KOPT-K1 (cell line): ENCODE measurements at regions not wholly inside any gene's neighbourhood (a gene's known extent, or its start where the extent isn't known, plus 50 kb on each side); places are given as distances from the start of the nearest gene placed in this dataset.

Source experiments
- H3K27ac ChIP-seq: fragments of 200-600 bp; sonication (generic); 2 replicates; pipeline ENCODE4 v1.5.1; 2016; ENCODE audit warnings: antibody characterized with exemption, mild to moderate bottlenecking, low read depth, low read length; ENCODE audit not compliant: poor library complexity, severe bottlenecking
- H3K36me3 ChIP-seq: fragments of 200-600 bp; sonication (generic); 2 replicates; pipeline ENCODE4 v1.5.1; 2017; ENCODE audit warnings: antibody characterized with exemption, mild to moderate bottlenecking, low read length, moderate library complexity; ENCODE audit not compliant: insufficient read depth
- H3K9me3 ChIP-seq: fragments of 200-600 bp; sonication (generic); 2 replicates; pipeline ENCODE4 v1.5.1; 2017; ENCODE audit warnings: antibody characterized with exemption, low read length, mild to moderate bottlenecking; ENCODE audit not compliant: insufficient read depth, poor library complexity, severe bottlenecking

DNA sequence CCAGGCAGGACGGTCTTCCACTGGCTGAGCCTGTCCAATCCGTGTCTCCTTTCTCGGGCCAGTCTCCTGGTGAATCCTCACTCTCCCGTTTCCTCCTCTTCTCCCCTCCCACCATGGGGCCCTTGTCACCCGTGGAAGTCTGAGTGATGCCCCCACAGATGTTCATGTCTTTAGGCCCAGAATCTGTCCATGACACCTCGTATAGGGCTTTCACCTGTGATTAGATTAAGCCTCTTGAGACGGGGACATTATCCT lies 193.5 kb downstream of the ZFP36L2 start:
- Histone ChIP-seq H3K27ac (no peak overlapping the region), H3K36me3 (no peaks in the 10 kb centered on the region), H3K9me3 (no peaks in the 10 kb centered on the region)

DNA sequence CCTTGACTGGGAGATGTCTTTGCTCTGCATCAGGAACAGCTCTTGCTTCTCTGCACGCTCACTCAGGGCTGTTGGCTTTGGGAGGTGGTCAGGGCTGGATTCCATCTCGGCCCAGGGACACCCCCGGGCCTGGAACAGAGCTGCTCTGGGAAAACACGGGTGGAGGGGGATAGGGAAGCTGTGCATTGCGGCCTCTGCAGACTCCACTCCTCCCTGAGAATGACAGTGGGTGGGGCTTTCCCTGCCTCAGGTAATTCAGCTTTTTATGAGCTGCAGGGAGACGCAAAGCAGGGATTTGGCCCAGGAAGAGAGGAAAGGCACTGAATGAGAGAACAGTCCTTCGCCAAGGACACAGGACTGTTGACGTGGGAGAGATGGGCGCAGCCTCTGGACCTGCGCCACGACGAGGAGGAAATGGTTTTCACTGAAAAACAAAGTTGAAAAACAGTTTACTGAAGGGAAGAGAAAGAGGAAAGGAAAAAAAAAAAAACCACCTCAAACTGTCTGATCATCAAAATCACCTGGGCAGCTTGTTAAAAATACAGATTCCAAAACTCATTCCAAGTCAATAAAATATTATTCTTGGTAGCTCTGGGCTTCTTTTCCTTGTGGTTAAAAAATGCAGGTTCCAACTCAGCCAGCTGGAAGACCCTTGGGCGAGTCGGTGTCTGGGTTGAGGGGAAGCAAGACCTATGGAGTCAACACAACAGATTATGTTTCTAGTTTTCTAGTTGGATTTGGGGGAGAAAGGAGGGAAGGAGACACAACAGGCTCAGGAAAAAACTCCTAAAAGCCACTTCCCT lies 194.0 kb downstream of the ZFP36L2 start:
- Histone ChIP-seq H3K36me3 (no peaks in the 10 kb centered on the region), H3K27ac (no peak overlapping the region), H3K9me3 (no peaks in the 10 kb centered on the region)

DNA sequence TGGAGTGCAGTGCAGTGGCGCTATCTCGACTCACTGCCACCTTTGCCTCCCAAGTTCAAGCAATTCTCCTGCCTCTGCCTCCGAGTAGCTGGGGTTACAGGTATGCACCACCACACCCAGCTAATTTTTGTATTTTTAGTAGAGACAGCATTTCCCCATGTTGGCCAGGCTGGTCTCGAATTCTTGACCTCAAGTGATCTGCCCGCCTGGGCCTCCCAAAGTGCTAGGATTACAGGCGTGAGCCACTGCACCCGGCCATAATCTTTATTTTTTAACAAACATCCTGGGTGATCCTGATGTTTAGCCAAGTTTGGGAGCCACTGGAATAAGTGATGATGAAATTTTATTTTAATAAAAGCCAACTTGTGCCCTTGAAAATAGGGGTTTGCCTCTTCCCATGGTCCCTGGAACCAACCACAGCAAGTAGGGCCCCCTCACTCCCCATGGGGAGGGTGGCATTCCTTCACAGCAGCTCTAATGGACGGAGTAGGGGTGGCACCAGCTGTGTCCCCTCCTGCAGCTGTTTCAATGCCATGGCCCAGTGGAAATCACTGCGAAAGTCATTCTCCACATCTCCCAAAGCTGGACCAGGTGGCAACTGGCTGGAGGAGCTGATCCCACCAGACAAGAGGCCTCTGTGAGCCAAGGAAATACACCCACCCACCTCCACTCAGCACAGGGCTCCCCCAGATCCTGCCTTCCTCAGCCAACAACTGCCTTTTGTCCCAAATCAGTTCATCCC lies 194.8 kb downstream of the ZFP36L2 start:
- H3K36me3 ChIP-seq: no peaks in the 10 kb centered on the region
- no peaks in the 10 kb centered on the region for H3K9me3 ChIP-seq
- no peak overlapping the region for H3K27ac ChIP-seq

DNA sequence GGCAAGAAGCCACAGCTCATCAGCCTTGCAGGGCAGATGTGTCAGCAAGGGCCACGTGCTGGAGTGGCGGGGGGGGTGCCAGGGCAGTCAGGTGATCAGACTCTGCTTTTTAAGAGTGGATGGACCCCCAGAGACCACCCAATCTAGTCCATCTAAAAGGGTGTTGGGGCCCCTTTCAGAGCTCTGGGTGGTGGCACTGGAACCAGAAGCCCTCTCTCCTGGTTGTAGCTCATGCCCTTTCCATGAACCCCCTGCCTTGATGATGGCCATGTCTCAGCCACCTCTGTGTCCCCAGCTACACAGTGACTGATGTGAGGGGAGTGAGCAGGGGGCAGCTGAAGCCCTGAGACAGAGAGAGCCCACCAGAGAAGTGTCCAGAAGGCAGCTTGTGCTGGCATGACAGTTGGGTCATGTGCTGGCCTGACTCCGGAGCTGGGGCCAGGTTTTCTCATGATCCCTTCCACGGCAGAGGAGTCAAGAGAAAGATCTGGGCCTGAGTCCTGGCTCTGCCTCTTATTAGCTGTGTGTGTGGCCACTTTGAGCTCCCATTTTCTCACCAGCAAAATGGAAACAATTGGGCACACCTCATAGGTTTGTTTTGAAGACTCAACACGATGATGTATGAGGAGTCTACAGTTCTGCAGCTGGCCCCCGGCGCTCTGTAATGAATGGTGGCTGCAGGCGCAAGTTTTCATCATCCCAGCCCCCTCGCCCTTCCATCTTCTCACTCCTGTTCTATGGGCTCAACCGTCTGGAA lies 195.7 kb downstream of the ZFP36L2 start:
- Histone ChIP-seq H3K27ac (no peak overlapping the region), H3K9me3 (no peaks in the 10 kb centered on the region), H3K36me3 (no peaks in the 10 kb centered on the region)

DNA sequence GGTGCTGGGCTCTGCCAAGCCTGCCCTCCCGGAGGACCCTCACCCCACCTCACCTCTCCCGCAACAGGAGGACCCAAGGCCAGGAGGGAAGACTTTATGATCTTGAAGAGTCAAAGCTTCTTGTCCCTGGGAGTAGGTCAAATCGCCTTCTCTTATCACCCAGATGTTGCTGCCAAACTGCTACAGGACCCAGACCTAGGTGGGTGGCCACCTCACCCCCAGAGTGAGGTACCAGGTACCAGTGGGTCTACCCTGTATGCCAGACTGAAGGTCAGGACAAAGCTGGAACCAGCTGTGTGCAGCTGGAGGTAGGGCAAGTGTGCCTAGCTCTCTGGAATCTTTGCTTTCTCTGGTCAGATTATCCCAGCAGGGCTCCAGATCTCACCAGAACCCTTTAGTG lies 197.2 kb downstream of the ZFP36L2 start:
- no peaks in the 10 kb centered on the region for H3K36me3 ChIP-seq
- H3K27ac ChIP-seq: no peak overlapping the region
- no peaks in the 10 kb centered on the region for H3K9me3 ChIP-seq

DNA sequence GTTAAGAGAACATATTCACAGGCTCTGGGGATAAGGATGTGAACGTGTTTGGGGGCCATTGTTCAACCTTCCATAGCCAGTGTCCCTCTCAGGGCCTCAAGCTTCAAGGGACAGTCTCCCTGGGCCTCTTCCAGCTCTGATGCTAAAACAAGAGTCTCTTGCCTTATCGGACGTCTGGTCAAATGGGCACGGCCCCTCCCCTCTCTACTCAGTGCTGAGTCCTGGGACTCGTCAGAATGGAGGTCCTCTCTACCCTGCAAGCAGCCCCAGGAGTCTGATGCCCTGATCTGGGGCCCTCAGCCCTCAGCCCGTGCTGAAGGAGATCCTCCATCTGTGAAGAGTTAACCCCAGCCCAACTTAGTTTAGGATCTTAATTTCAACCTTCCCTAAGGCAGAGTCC lies 198.2 kb downstream of the ZFP36L2 start:
- Histone ChIP-seq H3K9me3 (no peaks in the 10 kb centered on the region), H3K27ac (no peak overlapping the region), H3K36me3 (no peaks in the 10 kb centered on the region)

DNA sequence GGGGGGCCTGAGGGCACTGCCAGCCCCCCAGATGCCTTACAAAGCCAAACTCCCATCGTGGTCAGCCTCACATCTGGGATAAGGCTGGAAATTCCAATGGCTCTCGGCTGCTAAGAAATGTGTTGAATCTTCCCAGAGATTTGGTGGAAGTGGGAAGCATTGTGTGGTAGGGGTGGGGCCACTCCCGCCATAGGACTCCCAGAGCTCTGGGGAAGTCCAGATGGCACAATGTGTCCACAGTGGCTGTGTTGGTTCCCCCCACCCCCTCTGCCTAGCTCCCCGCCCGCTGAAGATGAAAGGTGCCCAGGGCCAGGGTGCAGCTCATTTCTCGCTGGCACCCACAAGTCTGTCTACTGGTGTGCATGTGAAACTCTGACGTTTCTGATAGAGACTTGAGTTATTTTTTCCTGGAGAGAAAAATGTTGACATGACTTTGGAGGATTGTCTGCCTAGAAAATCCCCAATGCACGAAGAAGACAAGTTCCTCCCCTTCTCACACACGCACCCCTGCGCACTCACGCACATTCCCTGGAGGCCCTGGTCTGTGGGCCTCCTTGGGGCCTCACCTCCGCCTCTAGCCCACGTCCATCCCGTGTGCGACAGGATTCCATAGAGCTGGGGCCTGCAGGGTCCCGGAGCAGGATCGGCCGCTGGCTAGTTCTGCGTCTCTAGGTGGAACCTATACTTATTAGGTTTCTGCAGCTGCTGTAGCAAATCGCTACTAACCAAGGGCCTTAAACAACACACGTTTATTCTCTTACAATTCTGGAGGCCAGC lies 199.1 kb downstream of the ZFP36L2 start:
- Histone ChIP-seq H3K36me3 (no peaks in the 10 kb centered on the region), H3K9me3 (peaks cover under 1% of the 10 kb centered on the region)

DNA sequence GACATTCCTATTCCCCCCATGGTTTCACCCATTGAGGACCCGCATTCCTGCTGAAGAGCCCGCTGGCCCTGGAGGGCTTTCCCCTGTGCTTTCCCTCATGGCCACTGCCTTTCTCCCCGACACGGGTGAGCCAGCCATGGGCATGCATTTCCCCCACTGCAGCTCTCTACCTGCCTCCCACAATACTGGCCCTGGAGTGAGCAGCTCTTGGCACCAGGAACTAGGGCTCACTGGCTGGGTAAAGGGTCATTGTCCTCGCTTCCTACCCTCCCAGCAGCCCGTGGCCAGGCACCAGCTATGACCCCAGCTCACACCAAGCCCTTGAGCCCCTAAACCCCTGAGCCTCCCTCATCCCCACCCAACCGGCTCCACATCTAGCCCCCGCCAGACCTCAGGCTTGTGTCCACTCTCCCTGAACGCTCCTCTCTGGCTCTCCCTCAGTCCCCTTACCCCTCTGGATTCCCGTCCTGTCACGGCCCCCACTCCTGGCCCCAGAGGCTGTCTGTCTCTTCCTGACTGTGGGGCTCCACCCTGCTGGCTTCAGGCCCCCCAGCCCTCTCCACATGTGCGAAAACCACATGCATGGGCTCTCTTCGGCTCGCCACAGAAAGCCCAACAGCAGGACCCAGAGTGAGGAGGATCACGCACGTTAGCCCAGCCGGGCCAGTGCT lies 199.8 kb downstream of the ZFP36L2 start:
- Histone ChIP-seq H3K9me3 (peaks cover 8% of the 10 kb centered on the region), H3K27ac (peak overlapping the region; percentile 44), H3K36me3 (no peaks in the 10 kb centered on the region)

More for the DNA sequence above, 199.1 kb downstream of the ZFP36L2 start:
- peak overlapping the region; percentile 44 for H3K27ac ChIP-seq

DNA sequence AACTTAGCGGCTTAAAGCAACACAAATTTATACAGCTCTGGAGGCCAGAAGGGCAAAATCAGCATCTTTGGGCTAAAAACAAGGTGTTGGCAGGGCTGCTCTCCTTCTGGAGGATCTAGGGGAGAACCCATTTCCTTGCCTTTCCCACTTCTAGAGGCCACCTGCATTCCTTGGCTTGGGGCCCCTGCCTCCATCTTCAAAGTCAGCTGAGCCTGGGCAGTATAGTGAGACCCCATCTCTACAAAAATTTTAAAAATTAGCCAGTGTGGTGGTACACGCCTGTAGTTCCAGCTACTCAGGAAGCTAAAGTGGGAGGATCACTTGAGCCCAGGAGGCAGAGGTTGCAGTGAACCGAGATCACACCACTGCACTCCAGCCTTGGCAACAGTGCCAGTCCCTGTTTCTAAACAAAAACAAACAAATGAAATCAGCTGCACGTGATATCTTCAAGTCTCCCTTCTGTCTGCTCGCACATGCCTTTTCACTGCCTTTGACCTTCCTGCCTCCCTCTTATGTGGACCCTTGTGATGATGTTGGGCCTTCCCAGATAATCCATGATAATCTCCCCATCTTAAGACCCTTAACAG lies 200.6 kb downstream of the ZFP36L2 start:
- Histone ChIP-seq H3K36me3 (no peaks in the 10 kb centered on the region), H3K27ac (peak overlapping the region; percentile 44), H3K9me3 (peaks cover 11% of the 10 kb centered on the region)

DNA sequence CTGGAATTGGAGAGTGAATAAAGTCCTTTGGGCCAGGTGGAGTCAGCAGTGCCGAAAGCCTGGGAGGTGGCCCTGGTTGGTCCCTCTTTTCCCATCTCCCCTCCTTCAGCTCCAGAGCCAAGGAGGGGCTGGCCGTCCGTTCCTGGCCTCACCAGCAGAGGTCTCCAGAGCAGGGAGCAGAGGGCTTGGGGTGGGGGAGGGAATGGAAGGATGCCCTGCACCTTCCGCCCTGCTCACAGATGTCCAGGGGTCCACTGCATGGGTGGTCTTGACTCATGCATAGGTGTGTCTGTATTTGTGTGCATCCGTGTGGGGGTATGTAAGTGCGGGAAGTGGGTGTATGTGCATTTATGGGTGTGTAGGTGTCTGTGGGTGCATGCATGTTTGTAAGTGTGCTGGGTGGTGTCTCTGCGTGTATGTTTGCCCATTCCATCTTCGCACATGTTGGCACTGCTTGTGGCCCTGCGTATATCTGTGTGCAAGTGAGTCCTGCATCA lies 201.8 kb downstream of the ZFP36L2 start:
- Histone ChIP-seq H3K27ac (peak overlapping the region; percentile 44), H3K36me3 (no peaks in the 10 kb centered on the region), H3K9me3 (peaks cover 19% of the 10 kb centered on the region)

DNA sequence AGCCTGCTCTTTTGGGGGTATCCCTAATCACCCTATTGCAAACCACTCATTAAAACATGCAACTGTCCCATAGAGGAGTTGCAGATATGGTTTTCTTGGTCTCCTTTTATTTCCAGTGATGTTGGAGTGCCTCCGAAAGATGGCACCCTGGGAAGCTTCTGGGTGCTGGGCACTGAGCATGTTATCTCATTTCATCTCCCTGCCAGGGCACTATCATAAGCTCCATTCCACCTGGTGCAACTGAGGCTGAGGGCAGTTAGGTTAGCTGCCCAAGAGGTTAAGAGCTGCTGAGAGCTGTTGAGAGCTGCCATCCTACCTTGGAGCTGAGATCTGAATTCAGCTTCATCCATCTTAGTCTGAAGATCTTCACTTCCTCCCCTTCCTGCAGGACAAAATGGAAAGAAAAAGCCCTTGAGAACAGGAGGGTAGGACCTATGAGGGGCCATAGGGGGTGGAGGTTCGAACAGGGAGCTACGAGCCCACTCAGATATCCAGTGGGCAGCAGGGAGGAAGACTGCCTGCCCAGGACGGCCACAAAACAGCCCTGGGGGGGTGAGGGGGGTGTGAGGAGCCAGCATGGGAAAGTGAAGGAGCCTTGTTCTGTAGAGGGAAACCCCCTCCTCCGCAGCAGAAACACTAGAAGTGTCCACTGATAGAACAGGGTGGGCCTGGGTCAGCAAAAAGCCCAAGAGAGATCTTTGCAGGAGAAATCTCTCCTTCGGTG lies 202.5 kb downstream of the ZFP36L2 start:
- Histone ChIP-seq H3K36me3 (no peaks in the 10 kb centered on the region), H3K27ac (no peak overlapping the region), H3K9me3 (peaks cover 19% of the 10 kb centered on the region)

DNA sequence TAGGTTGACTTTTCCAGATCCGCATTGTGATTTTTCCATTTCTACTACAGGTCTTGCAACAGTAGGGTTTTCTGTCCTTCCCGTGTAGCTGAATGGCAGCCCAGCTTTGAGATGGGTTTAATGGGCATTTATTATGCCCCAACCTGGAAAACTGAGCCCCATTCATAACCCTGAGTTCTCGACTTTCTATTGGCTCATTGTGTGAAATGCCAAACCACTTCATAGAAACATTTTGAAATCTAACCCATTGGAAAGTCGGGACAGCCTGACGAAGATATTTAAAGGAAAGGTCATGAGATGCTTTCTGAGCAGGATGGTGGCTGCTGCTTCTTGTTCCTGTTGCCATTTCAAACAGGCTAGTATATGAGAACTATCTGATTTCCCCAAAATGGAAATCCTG lies 203.5 kb downstream of the ZFP36L2 start:
- no peak overlapping the region for H3K27ac ChIP-seq
- H3K36me3 ChIP-seq: no peaks in the 10 kb centered on the region
- H3K9me3 ChIP-seq: peaks cover 19% of the 10 kb centered on the region

DNA sequence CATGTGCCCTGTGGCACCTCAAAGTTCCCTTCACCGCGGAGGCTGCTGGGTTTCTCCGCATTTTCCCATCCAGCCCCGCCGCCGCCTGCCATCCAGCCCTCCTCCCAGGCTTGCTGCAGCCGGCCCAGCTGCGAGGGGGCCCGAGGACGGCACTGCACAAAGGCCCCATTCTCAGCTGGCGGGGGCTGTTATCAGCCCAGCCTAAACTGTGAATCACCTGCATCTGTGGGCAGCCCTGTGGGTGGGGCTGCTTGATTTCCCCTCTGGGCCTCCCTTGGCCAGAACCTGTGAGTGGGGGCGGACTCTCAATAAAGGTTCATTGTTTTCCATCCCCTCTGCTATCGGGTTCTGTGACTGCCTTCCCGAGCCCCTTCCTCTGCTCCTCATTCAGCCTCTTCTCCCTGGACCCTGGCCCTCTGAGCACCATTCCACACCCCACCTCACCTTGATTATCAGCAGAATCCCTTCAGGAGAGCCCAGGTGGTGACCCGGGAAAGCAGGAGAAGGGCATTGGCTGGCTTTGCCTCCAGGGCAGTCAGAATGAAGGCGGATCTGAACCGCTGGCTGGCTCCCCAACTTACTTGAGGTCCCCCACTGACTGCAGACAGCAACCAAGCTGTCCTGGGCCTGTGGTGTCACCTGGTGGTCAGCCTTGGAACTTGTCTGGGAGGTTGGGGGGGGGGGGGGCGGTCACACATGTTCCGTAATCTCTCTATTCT lies 204.5 kb downstream of the ZFP36L2 start:
- Histone ChIP-seq H3K27ac (no peak overlapping the region), H3K36me3 (no peaks in the 10 kb centered on the region), H3K9me3 (peaks cover 19% of the 10 kb centered on the region)
